ENCODE measurements at regions not wholly inside any gene's neighbourhood (a gene's known extent, or its start where the extent isn't known, plus 50 kb on each side); places are given as distances from the start of the nearest gene placed in this dataset.

DNA sequence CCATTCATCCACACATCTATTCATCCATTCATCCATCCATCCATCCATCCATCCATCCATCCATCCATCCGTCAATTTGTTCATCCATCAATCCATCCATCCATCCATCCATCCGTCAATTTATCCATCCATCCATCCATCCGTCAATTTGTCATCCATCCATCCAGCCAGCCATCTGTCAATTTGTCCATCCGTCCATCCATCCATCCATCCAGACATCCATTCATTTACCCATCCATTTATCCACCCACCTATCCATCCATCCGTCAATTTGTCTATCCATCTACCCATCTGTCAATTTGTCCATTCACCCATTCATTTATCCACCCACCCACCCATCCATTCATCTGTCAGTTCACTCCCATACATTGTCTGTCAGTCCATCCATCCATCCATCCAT, 209.5 kb upstream of the ZNF536 start:
- TF ChIP-seq, protein P1, sequence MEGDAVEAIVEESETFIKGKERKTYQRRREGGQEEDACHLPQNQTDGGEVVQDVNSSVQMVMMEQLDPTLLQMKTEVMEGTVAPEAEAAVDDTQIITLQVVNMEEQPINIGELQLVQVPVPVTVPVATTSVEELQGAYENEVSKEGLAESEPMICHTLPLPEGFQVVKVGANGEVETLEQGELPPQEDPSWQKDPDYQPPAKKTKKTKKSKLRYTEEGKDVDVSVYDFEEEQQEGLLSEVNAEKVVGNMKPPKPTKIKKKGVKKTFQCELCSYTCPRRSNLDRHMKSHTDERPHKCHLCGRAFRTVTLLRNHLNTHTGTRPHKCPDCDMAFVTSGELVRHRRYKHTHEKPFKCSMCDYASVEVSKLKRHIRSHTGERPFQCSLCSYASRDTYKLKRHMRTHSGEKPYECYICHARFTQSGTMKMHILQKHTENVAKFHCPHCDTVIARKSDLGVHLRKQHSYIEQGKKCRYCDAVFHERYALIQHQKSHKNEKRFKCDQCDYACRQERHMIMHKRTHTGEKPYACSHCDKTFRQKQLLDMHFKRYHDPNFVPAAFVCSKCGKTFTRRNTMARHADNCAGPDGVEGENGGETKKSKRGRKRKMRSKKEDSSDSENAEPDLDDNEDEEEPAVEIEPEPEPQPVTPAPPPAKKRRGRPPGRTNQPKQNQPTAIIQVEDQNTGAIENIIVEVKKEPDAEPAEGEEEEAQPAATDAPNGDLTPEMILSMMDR (IDR thresholded peaks at IDR 0.05) = no peak
- TF ChIP-seq EZH2 (IDR thresholded peaks at IDR 0.05; ENCODE audit: borderline replicate concordance, insufficient read depth, low read depth, low read length, poor library complexity, severe bottlenecking) = no peak
